ENCODE measurements at regions not wholly inside any gene's neighbourhood (a gene's known extent, or its start where the extent isn't known, plus 50 kb on each side); places are given as distances from the start of the nearest gene placed in this dataset.

DNA sequence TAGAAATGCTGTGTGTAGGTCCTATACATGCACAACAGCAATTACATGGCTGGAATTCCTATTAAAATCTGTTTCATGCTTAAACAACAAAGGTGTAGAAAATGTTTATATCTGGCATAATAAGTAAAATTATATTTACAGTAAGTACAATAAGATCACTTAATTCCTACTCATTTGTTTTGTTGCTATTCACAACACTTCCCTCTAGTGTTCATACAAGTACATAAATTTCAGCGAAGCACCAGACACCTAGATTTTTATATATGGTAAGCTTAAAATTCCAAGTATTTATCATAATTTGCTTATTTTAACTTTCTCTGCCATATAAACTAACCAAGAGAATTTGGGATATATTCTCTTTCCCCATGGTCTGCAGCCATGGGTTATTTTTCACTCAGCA lies 51.8 kb upstream of the ANK3 start:
- no peak for DNase-seq (ENCODE audit: low read depth in 6 of 9, low spot score in 9 of 9)
- Histone ChIP-seq H3K27me3 (ENCODE audit: control insufficient read depth in 2 of 2, insufficient read depth in 1 of 2, low read length in 1 of 2) (no peaks in the 10 kb centered on the region), H3K36me3 (ENCODE audit: control insufficient read depth in 2 of 2, insufficient read depth in 2 of 2, low read length in 1 of 2) (no peaks in the 10 kb centered on the region), H3K4me3 (ENCODE audit: low read length in 2 of 2) (no peak overlapping the region), H3K9me3 (ENCODE audit: control insufficient read depth in 2 of 2, insufficient read depth in 1 of 2, low read length in 1 of 2) (no peaks in the 10 kb centered on the region), H3K27ac (ENCODE audit: low read depth in 1 of 2, low read length in 1 of 2) (no peak overlapping the region), H3K4me1 (ENCODE audit: control insufficient read depth in 2 of 2, insufficient read depth in 2 of 2, low read length in 2 of 2) (no peaks in the 10 kb centered on the region)
- WGBS, result 77% methylated on average over 1 of the region's 1 CpG

DNA sequence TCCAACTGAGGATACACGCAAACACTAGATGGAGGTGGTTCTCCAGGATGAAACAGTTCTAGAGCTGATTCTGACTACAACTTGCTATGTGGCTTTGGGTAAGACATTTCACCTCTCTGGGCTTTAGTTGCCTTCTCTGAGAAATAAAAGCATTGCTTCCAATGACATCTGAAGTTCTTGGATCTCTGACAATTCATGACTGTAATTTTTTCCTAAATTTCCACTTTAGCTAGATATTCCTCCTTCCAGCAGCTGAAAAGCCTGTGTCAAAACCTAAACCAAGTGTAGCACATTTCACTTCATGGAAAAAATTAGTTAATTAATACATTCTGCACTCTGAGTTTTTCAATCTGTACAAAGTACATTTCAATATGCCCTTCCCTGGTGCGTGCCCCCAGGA lies 50.0 kb upstream of the ANK3 start:
- H3K36me3 ChIP-seq (ENCODE audit: control insufficient read depth in 2 of 2, insufficient read depth in 2 of 2, low read length in 1 of 2), result no peaks in the 10 kb centered on the region
- H3K9me3 ChIP-seq (ENCODE audit: control insufficient read depth in 2 of 2, insufficient read depth in 1 of 2, low read length in 1 of 2), result no peaks in the 10 kb centered on the region
- H3K4me1 ChIP-seq (ENCODE audit: control insufficient read depth in 2 of 2, insufficient read depth in 2 of 2, low read length in 2 of 2), result no peaks in the 10 kb centered on the region
- no peaks in the 10 kb centered on the region for H3K27me3 ChIP-seq (ENCODE audit: control insufficient read depth in 2 of 2, insufficient read depth in 1 of 2, low read length in 1 of 2)
- WGBS, result 98% methylated on average over 2 of the region's 2 CpGs
- no peak overlapping the region for H3K4me3 ChIP-seq (ENCODE audit: low read length in 2 of 2)
- DNase-seq (ENCODE audit: low read depth in 6 of 9, low spot score in 9 of 9), result no peak
- H3K27ac ChIP-seq (ENCODE audit: low read depth in 1 of 2, low read length in 1 of 2), result no peak overlapping the region

All from thymus (tissue), 11 donors.